ENCODE measurements at regions not wholly inside any gene's neighbourhood (a gene's known extent, or its start where the extent isn't known, plus 50 kb on each side); places are given as distances from the start of the nearest gene placed in this dataset.

DNA sequence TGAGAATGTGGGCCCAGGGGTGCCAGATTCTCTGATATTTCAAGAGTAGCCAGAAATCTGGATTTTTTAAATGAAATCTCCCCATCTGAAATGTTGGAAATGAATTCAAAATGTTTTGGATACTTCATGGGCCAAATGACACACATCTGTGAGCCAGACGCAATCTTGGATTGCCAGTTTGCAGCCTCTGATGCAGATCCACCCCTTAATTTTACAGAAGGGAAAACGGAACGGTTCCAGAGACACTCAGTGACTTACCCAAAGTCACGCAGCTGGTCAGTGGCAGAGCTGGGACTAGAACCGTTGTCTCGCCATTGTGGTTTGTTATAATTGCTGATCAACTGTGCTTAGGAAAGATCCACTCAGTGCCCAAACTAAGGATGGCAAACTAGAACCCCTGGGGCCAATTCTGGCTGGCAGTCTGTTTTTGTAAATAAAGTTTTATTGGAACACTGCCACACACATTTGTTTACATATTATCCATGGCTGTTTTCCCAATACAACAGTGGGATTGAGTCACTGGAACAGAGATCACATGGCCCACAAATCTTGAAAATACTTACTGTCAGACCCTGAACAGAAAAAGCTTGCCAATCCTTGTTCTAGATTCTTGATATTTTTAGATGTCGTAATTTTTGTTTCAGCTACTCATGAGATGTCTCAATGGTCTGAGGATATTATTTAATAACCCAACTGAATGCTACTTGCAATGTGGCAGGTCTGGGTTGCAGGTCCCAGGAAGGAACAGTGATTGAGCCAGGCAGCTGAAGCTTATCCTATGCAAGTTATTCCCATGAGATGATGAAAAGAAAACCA is 143.8 kb downstream of the AXIN2 start:
- intact Hi-C loops (cut with DNase I): no loop called here

DNA sequence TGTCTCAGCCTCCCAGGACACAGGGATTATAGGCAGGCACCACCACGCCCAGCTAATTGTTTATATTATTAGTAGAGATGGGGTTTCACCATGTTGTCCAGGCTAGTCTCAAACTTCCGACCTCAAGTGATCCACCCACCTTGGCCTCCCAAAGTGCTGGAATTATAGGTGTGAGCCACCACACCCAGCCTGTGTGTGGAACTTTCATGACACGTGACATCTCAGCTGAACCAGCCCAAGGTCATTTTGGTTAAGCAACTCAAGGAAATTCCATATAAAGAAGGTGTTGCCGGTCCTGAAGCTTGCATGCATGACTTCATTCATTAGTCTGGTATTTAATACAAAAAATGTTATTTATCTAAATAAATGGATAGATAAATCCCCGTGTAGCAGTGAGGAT is 145.5 kb downstream of the AXIN2 start:
- intact Hi-C loops (cut with DNase I): no loop called here
- DNase-seq: no peak
- ATAC-seq: no peak

More for the DNA sequence above, 143.8 kb downstream of the AXIN2 start:
- no peak for DNase-seq
- peak in 1 of 2 donors; percentile 12 for ATAC-seq

DNA sequence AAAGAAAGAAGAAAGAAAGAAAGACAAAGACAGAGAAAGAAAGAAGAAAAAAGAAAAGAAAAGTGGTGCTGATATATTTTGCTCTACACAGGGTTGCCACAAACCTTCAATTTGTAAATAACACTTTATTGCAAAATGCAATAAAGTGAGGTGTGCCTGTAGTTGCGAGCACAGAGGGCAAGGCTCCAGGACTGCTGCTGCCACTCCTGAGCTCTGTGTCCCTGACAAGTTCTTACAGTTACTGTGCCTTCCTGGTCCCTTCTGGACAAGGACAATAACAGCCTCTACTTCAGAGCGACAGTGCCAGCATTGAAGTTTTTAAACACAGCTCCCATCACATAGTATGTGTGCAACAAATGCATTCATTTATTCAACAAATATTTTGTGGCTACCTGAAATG is 148.1 kb downstream of the AXIN2 start:
- no peak for ATAC-seq
- DNase-seq: no peak
- intact Hi-C loops (cut with DNase I): no loop called here

DNA sequence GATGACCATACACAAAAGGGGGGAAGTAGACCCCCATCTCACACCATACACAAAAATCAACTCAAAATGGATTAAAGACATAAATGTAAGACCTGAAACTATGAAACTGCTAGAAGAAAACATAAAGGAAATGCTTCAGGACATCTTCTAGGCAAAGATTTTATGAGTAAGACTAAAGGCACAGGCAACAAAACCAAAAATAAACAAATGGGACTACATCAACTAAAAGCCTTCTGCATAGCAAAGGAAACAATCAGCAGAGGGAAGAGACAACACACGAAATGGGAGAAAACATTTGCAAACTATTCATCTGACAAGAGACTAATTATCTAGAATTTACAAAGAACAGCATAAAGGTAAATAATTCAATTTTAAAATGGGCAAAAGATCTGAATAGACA is 152.1 kb downstream of the AXIN2 start:
- DNase-seq (no peak), ATAC-seq (no peak)
- intact Hi-C loops (cut with DNase I): no loop called here

DNA sequence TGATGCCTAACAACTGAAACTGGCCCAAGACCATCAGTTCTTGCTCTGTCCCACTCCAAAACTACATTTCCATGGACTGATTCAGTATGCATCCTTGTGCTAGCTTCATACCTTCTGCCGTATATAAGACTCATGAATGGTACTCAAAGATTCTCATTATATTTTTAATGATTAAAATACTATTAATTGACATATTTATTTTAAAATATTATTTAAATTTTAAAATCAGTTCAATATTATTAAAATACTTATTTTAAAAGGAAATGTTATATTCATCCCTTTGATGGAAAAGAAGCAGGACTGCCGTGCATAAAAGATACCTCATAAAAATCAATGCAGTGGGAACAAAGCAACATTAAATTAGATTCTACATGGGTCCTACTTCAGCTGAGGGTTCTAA is 153.4 kb downstream of the AXIN2 start:
- DNase-seq (no peak), ATAC-seq (no peak)
- intact Hi-C loops (cut with DNase I): no loop called here

DNA sequence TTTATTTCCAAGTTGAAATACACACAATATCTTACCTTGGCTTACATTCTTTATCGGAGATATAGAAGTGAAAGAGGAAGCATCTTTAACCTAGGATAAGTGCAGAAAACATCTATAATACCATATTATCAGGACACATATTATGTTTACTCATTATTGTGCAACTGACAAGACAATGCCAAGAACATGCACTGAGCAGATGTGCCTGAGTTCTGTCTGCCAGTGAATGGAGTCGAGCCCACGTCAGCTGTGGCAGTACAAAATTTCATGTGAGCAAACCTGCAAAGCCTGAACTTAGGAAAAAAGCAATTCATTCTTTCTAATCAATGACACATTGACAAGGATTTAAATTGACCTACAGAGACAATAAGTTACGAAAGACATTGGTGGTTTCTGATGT is 154.4 kb downstream of the AXIN2 start:
- DNase-seq: no peak
- no peak for ATAC-seq
- intact Hi-C loops (cut with DNase I): no loop called here

DNA sequence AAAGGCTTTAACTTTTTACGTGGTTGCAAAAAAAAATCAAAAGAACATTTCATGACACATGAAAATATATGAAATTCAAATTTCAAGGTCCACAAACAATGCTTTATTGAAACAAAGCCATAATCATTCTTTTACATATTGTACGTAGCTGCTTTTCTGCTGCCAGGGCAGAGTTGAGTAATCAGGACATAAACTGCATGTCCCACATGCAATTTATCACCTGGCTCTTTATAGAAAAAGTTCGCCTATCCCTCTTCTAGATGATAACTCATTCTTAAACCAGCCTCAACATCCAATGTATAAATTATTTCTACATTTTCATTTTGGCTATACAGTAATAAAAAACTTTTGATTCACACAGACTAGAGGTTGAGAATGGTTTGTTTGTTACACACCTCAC is 154.9 kb downstream of the AXIN2 start:
- DNase-seq (no peak), ATAC-seq (no peak)
- intact Hi-C loops (cut with DNase I): no loop called here

DNA sequence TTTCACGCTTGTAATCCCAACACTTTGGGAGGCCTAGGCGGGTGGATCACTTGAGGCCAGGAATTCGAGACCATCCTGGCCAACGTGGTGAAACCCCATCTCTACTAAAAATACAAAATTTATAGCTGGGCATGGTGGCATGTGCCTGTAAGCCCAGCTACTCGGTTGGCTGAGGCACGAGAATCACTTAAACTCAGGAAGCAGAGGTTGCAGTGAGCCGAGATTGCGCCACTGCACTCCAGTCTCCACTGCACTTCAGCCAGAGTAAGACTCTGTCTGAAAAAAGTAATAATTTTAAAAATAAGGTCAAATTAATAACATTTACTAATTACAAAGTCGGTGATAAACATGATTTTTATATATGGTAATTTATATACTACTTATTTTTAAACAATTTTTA is 155.9 kb downstream of the AXIN2 start:
- DNase-seq (no peak), ATAC-seq (no peak)
- intact Hi-C loops (cut with DNase I): no loop called here

DNA sequence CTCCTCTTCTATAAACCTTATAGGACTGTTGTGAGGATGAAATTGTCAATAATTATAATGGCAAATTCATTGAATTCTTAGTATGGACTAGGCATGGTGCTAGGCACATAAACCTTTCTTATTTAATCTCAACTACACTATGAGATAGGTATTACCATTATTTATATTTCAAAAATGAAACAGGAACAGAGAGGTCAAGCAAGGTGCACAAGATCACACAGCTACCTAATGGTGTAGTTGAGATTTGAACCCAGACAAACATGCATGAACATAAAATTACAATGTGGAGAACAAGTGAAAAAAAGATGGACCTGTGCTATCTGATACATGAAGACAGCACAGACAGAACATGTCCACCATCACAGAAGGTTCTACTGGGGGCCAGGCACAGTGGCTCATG is 156.7 kb downstream of the AXIN2 start:
- DNase-seq (no peak), ATAC-seq (no peak)
- intact Hi-C loops (cut with DNase I): no loop called here

DNA sequence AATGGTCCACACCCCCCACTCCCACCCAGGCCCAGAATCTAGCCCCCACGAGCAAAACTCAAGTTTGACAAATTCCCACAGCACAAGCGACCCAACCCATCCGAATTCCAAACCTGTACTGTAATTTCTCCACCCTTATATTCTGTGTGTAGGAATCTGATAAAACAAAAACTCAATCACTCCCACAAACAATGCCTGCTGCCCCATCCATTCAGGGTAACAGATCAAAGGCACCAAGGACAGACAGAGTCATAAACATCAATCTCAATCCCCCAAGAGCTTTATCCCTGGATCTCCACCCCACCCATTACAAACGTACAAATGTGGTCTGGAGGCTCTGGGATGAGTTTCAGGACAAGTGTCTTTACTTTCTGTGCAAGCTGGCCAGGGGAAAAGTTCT is 157.8 kb downstream of the AXIN2 start:
- intact Hi-C loops (cut with DNase I): no loop called here
- ATAC-seq (no peak), DNase-seq (no peak)

DNA sequence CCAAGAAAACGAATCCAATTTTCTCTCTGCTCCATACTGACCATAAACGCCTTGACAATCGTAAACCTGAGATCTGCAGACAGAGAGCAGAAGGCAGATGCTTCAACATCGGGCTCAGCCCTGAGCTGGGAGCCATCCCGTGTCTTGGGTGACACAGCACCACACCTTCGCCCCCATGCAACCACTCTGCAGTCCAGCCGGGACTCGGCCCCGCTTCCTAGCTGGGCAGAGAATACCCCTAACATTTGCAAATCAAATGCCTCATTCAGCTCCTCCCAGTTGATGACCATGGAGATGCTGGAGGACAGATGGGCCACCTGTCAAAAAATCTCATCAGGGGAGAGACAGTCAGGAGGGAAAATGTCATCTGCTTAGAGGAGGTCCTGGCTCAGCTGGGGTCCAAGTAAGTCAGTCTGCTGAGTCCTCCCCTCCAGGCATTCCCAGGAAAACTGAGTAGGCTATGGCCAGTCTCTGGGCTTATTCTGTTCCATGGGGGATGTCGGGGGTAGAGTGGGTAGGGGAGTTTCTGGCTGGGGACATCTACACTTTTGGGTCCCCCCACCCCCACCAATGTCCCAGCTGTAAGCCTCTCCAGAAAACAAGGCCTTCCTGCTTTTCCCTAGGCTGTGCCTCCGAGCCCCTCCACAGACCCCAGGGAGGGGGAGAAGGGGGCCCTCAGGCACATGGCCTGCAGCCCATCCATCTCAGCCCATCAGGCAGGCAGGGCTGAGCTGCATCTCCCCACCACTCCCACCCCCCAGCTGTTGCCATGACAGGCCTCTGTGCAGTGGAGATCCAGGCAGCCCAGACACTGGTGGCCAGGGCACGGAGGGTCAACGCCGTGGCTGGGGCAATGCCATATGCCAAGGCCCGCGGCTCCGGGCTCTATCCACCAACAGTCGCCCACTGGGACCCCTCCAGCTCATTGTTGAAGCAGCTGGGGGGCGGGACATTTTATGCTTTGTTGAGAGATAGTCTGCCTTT is 158.6 kb downstream of the AXIN2 start:
- no peak for ATAC-seq
- intact Hi-C loops (cut with DNase I): no loop called here
- no peak for DNase-seq

DNA sequence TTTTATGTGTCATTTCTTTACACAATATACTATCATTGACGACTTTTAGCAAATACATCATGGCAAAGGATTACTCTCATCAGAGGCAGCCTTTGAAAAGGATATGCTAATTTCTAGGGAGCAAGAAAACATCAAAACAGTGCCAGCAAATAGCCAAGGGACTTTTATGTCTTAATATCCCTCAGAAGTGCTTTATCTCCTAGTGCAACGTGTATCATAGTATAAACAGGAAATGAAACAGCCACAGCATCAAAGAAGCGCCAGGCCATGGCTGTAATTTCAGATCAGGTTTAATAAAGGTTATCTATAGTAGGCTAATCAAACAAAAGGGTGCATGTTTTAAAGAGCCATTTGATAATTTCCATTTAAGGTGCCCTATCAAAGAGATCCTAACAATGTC is 159.9 kb downstream of the AXIN2 start:
- ATAC-seq: no peak
- no peak for DNase-seq
- intact Hi-C loops (cut with DNase I): no loop called here

DNA sequence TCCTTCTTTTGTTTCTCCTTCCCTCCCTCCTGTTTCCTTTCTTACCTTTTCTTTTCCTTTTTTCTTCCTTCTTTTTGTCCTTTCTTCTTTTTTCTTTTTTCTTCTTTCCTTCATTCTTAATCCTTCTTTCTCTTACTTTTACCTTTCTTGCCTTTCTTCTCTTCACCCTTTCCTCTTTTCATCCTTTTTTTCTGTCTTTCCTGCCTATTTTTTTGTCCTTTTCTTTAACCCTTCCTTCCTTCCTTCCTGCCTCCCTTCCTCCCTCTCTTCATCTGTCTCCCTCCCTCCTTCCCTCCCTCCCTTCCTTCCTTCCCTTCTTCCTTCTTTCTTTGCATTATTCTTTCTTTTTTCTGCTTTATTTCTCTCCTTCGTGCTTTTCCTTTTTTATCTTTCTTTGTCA is 160.7 kb downstream of the AXIN2 start:
- ATAC-seq (no peak), DNase-seq (no peak)
- intact Hi-C loops (cut with DNase I): no loop called here

DNA sequence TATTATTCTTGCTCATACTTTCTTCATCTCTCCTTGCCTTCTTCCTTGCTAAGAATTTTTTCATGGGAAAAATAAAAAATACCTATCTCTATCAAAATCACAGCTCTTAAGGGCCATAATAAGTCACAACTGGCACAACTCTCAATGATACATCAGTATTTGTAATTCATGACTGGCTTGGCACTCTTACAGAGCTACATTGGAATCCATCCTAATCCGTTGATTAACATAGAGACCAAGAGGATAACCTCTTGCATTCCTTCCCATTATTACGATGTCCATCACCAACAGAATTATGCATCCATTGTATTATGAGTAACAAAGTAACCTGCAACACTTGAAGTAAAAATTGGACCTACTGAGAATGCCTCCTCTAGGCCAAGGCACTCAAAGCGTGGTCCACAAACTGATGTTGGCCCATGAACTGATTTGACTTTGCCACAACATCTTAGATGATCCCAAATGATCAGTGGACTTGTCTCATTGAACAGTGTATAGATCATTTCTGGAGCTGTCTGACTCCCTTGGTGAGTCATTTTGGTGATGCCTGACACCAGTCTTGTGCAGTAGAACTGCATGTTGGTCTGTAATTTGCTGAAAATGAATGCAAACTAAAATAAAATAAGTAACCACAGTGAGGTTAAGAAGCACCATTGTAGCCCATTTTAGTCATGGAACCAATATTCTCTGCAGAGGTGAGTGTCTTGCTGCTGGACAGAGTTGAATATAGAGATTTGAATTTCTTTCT is 163.2 kb downstream of the AXIN2 start:
- intact Hi-C loops (cut with DNase I): no loop called here
- ATAC-seq (no peak), DNase-seq (no peak)

DNA sequence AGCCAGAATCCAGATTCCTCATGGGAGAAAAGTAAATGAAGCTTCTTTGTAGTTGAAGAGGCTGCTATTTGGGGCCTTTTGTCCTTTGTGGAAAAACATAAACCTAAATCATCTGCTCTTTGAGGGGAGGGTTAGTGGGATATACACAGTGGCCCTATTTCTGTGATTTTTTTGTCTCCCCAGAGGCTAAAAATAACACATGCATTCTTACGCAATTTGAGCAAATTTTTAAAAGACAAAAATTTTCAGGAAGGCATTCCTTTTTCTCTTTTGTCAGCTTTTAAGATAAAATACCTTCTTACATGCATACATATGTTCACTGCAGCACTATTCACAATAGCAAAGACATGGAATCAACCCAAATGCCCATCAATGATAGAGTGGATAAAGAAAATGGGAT is 165.5 kb downstream of the AXIN2 start:
- intact Hi-C loops (cut with DNase I): no loop called here
- no peak for ATAC-seq
- no peak for DNase-seq

DNA sequence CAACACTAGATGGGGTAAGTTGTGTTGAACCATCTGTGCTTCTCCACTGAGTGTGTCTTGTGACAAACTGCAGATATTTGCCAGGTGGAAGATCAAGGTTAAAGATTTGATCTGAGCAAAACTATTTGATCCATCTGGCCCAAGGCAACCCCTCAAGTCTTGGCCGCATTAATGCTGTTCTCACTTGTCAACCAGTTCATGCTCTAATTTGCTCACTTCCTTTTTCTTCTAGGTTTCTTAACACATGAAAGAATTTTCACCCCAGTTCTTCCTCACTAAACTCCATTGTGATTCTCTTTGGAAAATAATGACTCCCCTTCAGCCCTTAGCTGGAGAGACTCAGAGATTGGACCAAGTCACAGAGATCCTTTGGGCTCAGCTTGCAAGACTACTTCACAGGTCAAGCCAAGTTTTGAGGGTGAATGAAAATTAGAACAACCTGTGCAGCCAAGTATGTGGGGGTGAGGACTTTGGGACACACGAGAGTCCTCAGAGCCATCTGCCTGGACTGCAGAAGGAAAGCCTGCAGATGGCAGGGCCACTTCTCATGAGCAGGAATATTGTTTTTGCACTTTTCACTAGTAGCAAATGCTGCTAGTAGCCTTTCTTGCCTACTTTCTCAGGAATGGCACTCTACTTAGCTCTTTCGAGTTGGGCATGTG is 166.5 kb downstream of the AXIN2 start:
- intact Hi-C loops (cut with DNase I): no loop called here
- DNase-seq: no peak
- ATAC-seq: no peak

DNA sequence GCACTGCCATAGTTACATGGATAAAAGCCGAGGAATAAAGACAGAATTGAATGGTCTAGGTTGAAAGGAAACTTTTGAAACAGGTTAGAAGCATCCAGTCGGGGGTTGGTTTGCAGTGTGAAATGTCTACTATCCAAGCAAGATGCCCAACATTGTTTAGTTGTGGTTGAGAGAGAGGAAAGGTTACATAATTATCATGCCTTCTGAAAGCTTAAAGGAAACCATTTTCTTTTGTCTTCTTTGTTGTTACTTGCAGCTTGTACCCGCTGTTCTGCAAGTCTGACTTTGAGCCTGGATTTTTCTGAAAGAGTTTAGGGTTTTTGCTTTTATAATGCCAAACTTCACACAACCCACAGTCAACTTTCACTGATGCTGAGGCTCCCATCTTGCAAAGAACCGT is 167.9 kb downstream of the AXIN2 start:
- DNase-seq (no peak), ATAC-seq (no peak)
- intact Hi-C loops (cut with DNase I): no loop called here

DNA sequence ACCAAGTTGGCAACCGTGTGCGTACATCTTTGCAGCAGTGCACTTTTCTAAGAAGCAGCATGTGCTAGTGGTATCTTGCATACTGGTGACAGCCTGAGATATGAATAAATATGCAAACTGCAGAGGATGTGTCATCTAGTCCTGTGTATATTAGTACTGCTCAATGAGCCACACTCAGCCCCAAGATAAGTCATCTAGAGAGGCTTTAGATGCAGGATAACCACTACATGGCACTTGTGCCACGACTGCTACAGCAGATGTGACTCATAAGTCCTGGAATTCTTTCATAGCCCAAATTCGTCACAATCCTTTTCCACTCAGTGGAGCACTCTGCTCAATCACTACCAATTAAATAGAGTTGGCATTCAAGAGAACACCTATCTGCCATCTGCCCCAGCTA is 171.5 kb downstream of the AXIN2 start:
- intact Hi-C loops (cut with DNase I): no loop called here
- DNase-seq: no peak
- peak in 1 of 2 donors; percentile 95 for ATAC-seq

DNA sequence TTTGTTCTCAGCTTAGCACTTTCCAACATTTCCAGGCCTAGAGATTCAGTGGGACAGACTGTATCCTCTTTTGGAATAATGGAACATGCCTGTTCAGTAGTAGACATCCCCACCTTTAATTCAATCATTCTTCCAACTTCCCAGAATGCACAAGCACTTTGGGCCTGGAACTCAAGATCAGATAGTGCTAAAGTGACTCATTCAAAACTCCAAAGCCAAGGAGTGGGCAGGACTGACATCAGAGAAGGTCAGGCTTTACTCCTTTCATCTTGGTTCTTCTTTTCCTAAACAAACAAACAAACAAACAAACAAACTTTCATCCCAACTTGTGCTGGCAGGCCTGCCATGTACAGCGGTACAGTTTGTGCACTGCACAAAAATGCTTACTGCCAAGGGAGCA is 172.0 kb downstream of the AXIN2 start:
- ATAC-seq (peak in 1 of 2 donors; percentile 35), DNase-seq (no peak)
- intact Hi-C loops (cut with DNase I): no loop called here
